ENCODE measurements at regions not wholly inside any gene's neighbourhood (a gene's known extent, or its start where the extent isn't known, plus 50 kb on each side); places are given as distances from the start of the nearest gene placed in this dataset.

- FAIRE-seq: no peak
Observed at GRCh38 chr13:29713839-29714238, 118.4 kb upstream of the SLC7A1 start.

GRCh38 chr13:29711776-29712175, 116.3 kb upstream of the SLC7A1 start:
- FAIRE-seq: no peak

GRCh38 chr13:29710511-29710910, 115.0 kb upstream of the SLC7A1 start:
- FAIRE-seq: no peak

DNA sequence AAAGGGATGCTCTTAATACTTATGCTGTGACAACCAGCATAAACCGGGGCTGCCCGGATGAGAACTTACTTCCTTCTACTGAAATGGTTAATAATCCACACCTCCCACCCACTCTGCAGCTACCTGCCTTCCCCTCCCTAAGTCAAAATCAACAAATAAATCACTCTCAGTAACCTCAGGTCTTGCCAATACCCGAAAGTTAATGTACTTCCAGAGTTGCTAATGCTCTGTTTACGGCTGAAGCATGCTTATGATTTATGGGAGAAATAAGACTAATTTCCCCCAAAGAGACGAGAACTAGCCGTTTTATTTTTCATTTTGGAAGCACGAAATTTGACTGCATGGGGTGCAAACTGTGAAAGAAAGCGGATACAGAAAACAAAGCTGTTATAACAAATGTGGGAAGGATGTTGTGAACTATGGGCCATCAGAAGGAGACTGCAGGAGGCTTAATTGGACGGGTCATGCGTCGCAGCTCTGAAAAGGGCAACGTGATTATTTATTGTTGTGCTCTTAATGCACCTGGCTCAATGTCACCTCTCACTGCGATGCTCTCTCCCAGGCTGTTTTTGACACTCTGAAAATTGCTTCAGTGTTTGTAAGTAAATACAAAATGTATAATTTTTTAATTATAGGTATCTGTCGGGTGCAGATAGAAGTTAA, 114.0 kb upstream of the SLC7A1 start:
- no peak for FAIRE-seq

GRCh38 chr13:29707876-29708543, 112.5 kb upstream of the SLC7A1 start:
- no peak for FAIRE-seq

GRCh38 chr13:29706923-29707322, 111.4 kb upstream of the SLC7A1 start:
- no peak for FAIRE-seq

- FAIRE-seq: no peak
Observed at GRCh38 chr13:29704648-29705047, 109.2 kb upstream of the SLC7A1 start.

GRCh38 chr13:29703421-29703820, 107.9 kb upstream of the SLC7A1 start:
- FAIRE-seq: no peak

GRCh38 chr13:29702912-29703351, 107.4 kb upstream of the SLC7A1 start:
- no peak for FAIRE-seq

GRCh38 chr13:29698106-29698505, 102.6 kb upstream of the SLC7A1 start:
- no peak for FAIRE-seq

DNA sequence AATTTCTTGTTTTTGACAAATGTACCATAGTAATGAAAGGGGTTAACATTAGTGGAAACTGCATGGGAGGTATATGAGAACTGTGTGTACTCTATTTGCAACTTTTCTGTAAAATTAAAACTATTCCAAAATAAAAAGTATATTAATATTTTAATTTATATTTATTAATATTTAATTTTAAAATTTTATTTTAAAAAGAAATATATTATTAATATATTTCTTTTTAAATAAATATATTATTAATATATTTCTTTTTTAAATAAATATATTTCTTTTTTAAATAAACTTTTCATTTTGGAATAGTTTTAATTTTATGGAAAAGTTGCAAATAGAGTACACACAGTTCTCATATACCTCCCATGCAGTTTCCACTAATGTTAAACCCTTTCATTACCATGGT, 101.1 kb upstream of the SLC7A1 start:
- peak; percentile 97 for FAIRE-seq

DNA sequence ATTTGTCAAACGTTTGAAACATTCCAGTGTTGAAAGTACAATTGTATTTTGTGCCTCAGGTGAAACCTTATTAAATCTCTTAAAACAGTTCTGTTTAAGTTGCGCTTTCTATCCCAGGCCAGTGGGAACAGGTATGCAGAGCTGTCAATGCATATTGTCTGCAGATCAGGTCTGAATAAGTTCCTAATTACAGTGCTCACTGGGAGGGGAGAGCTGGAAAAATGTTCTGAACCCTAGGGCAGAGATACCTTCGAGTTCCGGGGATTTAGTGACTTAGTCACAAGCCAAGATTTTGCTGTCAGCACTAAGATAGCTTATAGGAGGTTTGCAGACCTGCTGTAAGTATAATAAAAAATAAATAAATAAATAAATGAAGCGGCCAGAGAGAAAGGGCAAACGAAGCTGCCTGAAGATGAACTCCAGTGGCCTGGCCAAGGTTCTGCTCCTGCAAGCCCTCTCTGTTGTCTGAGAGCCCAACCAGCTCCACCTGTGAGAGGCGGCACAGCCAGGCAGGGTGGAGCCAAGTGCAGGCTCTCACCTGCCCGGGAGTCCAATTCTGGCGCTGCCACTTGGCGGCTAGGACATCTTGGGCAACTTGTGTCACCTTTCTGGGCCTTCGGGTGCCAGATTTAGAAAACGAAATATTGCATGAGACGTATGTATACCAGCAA, 97.9 kb upstream of the SLC7A1 start:
- FAIRE-seq: no peak

- FAIRE-seq: no peak
Observed at GRCh38 chr13:29689548-29689947, 94.1 kb upstream of the SLC7A1 start.

DNA sequence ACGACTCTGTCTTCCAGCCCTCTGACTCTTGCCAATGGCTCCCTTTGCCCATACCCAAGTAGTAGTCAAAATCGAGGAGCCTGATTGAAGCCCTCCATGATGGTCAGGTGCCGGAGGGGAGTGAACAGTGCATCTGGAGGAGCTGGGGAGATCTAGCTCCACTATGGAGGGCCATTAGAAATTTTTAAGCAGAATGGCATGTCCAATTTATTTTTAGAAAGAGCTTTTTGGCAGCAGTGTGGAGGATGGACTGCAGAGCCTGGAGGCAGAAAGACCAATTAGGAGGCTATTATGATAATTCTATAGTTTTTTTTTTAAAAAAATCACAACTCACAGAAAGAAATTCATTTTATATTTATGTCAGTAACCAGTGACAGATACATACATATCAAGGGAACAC, 92.7 kb upstream of the SLC7A1 start:
- FAIRE-seq: no peak

DNA sequence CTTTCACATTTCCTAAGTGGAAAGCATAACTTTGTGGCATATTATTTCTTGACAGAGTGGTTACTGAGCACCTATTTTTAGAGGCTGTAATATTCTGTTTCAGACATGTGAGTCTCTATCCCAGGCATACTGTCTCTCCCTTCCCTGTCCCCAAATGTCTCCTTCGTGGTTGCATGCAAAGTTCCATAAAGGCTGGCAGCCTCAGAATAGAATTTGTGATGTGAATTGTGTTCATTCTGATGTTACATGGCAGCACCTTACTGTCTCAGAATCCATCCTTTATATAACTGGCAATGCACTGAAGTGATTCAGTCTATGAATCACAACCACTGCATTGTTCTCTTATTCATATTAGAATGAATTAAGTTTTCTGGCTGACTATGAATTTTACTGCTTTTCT, 89.0 kb upstream of the SLC7A1 start:
- no peak for FAIRE-seq

DNA sequence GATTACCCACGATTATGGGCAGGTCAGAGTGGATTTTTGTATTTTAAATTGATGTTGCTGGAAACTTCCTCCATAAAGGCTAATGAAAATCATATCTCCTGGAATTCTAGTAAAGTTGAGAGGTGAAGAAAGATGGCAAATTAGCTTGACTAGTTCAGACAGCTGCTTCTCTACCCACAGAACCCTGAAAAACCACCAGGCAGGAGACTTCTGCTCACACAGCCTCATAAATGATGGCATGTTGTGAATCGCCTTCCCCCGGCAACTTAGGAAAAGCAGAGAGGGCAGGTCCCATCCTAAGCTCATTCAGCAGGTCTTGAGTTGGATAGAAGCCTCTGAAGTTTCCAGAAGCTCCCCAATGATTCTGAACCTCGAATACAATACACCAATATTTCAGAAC, 87.6 kb upstream of the SLC7A1 start:
- FAIRE-seq: no peak

DNA sequence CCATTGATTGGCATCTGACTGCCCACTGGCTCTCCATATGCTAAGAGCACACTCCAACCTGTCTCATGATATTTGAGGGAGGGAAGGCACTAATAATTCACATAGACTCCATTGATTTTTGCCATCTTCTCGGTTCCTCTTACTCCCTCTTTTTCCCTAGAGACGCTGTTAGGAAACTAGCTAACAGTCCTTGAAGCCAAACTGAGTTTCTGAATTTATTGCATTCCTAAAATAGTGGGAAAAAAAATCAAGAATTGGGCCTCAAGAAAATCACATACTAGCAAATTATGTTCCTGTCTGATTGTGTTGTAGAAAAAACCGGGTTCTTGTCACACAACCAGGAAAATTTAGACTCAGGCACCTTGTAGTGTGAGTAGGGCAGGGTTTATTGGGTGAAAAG, 86.4 kb upstream of the SLC7A1 start:
- FAIRE-seq: no peak

DNA sequence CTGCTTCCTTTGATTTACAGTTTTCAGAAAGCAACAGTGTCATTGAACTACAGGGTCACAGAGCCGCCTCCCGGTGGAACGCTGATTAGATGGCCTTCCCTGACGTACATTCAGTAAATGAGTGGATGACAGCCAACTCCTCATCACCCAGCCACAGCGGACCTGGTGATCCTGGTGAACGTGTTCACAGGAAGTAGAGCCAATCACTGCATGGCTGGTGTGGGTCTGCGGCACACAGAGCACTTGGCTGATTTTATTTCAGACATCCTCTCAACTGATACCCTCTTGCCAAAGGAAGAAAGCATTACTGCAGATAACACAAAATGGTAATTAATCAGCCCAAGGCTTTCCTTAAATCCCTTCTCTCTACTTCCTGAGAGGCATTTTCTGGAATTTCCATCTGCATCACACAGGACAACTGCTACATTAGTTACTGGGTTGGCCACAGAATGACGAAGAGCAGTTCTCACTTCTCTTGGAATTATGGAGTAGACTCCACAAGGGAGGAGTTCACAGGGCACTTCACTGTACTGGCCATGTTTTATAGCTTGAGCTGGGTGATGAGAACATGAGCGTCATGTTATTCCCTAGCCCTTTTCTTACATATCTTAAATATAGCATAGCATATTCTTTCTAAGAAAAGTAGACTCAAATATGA, 84.0 kb upstream of the SLC7A1 start:
- no peak for FAIRE-seq

DNA sequence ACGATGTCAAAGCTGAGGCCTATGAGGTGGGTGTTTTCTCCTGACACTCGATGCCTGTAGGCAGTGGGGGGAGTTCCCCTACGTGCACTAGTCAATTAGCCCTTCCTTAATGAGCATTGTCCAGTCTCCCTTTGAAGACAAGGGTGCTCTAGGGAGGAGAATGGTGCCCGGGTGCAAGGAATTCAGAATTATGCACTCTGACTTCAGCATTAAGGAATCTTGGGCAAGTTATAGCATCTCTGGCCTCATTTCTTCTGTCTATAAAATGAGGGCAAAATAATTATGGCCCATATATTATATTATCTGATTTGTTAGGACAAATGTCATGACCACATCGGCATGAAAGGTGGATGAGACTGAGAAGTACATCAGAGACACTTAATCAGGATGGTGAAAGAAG, 82.1 kb upstream of the SLC7A1 start:
- no peak for FAIRE-seq

DNA sequence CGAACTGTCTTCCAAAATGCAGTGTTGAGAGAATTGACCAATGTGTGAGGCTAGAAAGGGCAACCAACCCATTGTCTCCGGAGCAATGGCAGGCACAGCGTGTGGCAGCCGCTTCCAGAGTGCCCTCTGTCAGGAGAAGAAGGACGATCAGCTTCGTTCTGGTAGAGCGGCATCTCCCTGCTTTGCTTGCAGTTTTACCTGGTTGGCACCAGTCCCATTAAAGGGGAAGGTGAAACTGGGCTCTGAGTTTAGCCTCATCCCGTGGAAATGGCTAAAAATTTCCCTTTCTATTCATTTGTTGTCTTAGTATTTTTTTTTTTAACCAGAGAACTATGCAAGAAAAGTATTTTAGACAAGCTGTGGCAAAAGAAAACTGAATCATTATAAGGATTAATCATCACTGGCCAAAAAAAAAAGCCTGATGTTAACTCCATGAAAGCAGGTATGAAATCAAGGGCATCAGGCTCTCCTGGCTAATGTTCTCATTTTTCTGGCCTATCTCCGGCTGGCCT, 81.5 kb upstream of the SLC7A1 start:
- FAIRE-seq: no peak

DNA sequence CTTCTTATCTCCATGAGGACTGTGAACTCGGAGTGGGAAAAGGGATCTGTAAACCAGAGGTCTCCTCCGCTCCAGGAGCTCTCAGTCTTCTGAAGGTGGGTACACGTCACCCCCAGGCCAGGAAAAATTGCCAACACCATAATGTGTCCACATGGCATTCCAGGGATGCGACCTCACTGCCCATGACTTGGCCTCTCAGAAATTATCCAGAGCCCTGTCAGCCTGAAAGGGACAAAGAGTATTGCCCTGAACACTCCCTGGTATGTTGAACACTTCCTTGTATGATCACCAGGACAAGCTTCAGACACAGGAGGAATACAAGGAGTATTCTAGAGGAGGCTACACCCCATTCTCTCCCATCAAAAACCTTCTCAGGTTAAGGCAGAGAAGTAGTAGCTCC, 81.0 kb upstream of the SLC7A1 start:
- FAIRE-seq: no peak

DNA sequence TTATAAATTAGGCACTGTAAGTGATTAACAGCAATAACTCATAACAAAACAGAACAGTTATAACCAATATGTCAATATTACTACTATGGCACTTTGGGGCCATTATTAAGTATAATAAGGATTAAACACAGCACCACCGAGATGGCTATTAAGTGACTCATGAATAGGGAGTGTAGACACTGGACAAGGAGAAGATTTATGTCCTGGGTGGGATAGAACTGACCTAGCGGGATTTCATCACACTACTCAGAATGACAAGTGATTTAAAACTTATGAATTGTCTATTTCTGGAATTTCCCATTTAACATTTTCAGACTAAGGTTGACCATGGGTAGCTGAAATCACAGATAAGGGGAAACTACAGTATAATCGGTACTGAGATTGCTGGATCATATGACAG, 79.0 kb upstream of the SLC7A1 start:
- FAIRE-seq: no peak

GRCh38 chr13:29664591-29664990, 69.1 kb upstream of the SLC7A1 start:
- FAIRE-seq: no peak
